OCI-LY7 (cell line): ENCODE measurements at regions not wholly inside any gene's neighbourhood (a gene's known extent, or its start where the extent isn't known, plus 50 kb on each side); places are given as distances from the start of the nearest gene placed in this dataset.

Experiments
- BruUV-seq: library from RNA; stranded (reverse); fragments of 400-500 nt; replicated peaks from 2 replicates; lab custom pipeline; 2021; lab: Mats Ljungman, UMichigan
- CTCF ChIA-PET: fragments of 300-600 bp; sonication (Branson Sonifier 250); formaldehyde crosslinking; loops from one replicate; lab custom pipeline; 2022; ENCODE audit warnings: antibody characterized with exemption; ENCODE audit not compliant: unreplicated experiment; lab: Charles Lee
- POLR2A ChIA-PET: fragments of 300-600 bp; sonication (Branson Sonifier 250); formaldehyde crosslinking; loops from one replicate; lab custom pipeline; 2022; ENCODE audit warnings: antibody characterized with exemption; lab: Charles Lee
- DNase-seq: peaks from one replicate; pipeline ENCODE4 v3.0.0-alpha.2; 2015; ENCODE audit warnings: low spot score
- H2AFZ ChIP-seq: fragments of 200-600 bp; sonication (generic), shearing (Covaris generic); 2 replicates; pipeline ENCODE4 v1.6.1; 2014; ENCODE audit warnings: mild to moderate bottlenecking, antibody characterized with exemption, low read length, moderate library complexity
- H3K27ac ChIP-seq: fragments of 200-600 bp; sonication (generic); 2 replicates; pipeline ENCODE4 v1.5.1; 2014; ENCODE audit warnings: mixed run types, low read depth, mild to moderate bottlenecking, moderate library complexity, low read length, inconsistent platforms; ENCODE audit not compliant: poor library complexity, severe bottlenecking
- H3K36me3 ChIP-seq: fragments of 200-600 bp; sonication (generic); 2 replicates; pipeline ENCODE4 v1.6.1; 2014; ENCODE audit warnings: mild to moderate bottlenecking, antibody characterized with exemption, low read length, moderate library complexity, mixed read lengths; ENCODE audit not compliant: insufficient read depth
- H3K4me1 ChIP-seq: fragments of 200-600 bp; sonication (generic); 2 replicates; pipeline ENCODE4 v1.5.1; 2014; ENCODE audit warnings: mild to moderate bottlenecking, low read length; ENCODE audit not compliant: insufficient read depth, poor library complexity, severe bottlenecking
- H3K4me2 ChIP-seq: fragments of 200-600 bp; sonication (generic); 2 replicates; pipeline ENCODE4 v1.6.1; 2014; ENCODE audit warnings: mild to moderate bottlenecking, low read length
- H3K4me3 ChIP-seq: fragments of 200-600 bp; sonication (generic); 2 replicates; pipeline ENCODE4 v1.5.1; 2014; ENCODE audit warnings: mild to moderate bottlenecking, low read depth, low read length; ENCODE audit not compliant: poor library complexity, severe bottlenecking
- H3K79me2 ChIP-seq: fragments of 200-600 bp; sonication (generic); 2 replicates; pipeline ENCODE4 v1.6.1; 2016; ENCODE audit warnings: low read depth, mild to moderate bottlenecking, low read length, moderate library complexity, mixed read lengths; ENCODE audit not compliant: insufficient read depth
- H3K9me2 ChIP-seq: fragments of 200-600 bp; sonication (generic); 2 replicates; pipeline ENCODE4 v1.6.1; 2016; ENCODE audit warnings: mild to moderate bottlenecking, low read length, mixed read lengths; ENCODE audit not compliant: insufficient read depth
- H3K9me3 ChIP-seq: fragments of 200-600 bp; sonication (generic); 2 replicates; pipeline ENCODE4 v1.6.1; 2014; ENCODE audit warnings: mild to moderate bottlenecking, mixed run types, low read length, mixed read lengths
- H4K20me1 ChIP-seq: fragments of 200-600 bp; sonication (generic); 2 replicates; pipeline ENCODE4 v1.6.1; 2014; ENCODE audit warnings: mild to moderate bottlenecking, antibody characterized with exemption, low read length, moderate library complexity, mixed read lengths; ENCODE audit not compliant: insufficient read depth
- CTCF ChIP-seq: fragments of 200-600 bp; sonication (generic); conservative IDR thresholded peaks from 2 replicates; pipeline ENCODE4 v1.5.1; 2014; ENCODE audit warnings: mild to moderate bottlenecking, antibody characterized with exemption, low read length, moderate library complexity, mixed read lengths
- EZH2phosphoT487 ChIP-seq: fragments of 200-600 bp; sonication (generic); IDR thresholded peaks from 2 replicates; pipeline ENCODE4 v1.6.1; 2018; ENCODE audit warnings: low read depth, borderline replicate concordance, mild to moderate bottlenecking, mixed run types, antibody characterized with exemption, low read length, moderate library complexity, mixed read lengths
- intact Hi-C: fragments of 100-400 bp; cut with micrococcal nuclease; formaldehyde crosslinking; loops from one replicate; pipeline ENCODE4 v1.10.0; 2022; ENCODE audit not compliant: unreplicated experiment

- Histone ChIP-seq H3K36me3 (no peaks in the 10 kb centered on the region), H3K9me2 (no peaks in the 10 kb centered on the region), H4K20me1 (no peaks in the 10 kb centered on the region), H3K27ac (no peak overlapping the region), H2AFZ (no peak overlapping the region), H3K4me1 (no peaks in the 10 kb centered on the region), H3K4me2 (no peak overlapping the region), H3K79me2 (no peaks in the 10 kb centered on the region), H3K9me3 (no peaks in the 10 kb centered on the region), H3K4me3 (no peak overlapping the region)
- DNase-seq: no peak
- no peak for TF ChIP-seq CTCF
- TF ChIP-seq EZH2phosphoT487: no peak
- intact Hi-C loops: no loop called here
- ChIA-PET CTCF (no interaction called here), POLR2A (no interaction called here)
- BruUV-seq: no TSS peak
Observed at GRCh38 chr11:109027851-109028250, 363.0 kb downstream of the DDX10 start.

GRCh38 chr11:109029927-109030326 is 365.1 kb downstream of the DDX10 start:
- no peak overlapping the region for H2AFZ ChIP-seq
- no peaks in the 10 kb centered on the region for H3K9me3 ChIP-seq
- ChIA-PET POLR2A (interaction anchor here (0.5 kb wide), 1 partner anchor 26 kb away, joined by 3 read pairs; no protein-coding TSS in a partner anchor), CTCF (no interaction called here)
- intact Hi-C loops: no loop called here
- TF ChIP-seq CTCF (no peak), EZH2phosphoT487 (no peak)
- no peak overlapping the region for H3K4me2 ChIP-seq
- no TSS peak for BruUV-seq
- H3K4me1 ChIP-seq: no peaks in the 10 kb centered on the region
- no peak for DNase-seq
- H3K4me3 ChIP-seq: no peak overlapping the region
- H3K9me2 ChIP-seq: no peaks in the 10 kb centered on the region
- H3K79me2 ChIP-seq: no peaks in the 10 kb centered on the region
- H4K20me1 ChIP-seq: no peaks in the 10 kb centered on the region
- H3K27ac ChIP-seq: no peak overlapping the region
- no peaks in the 10 kb centered on the region for H3K36me3 ChIP-seq

GRCh38 chr11:109033627-109034338 is 368.9 kb downstream of the DDX10 start:
- H3K9me2 ChIP-seq: no peaks in the 10 kb centered on the region
- H3K79me2 ChIP-seq: no peaks in the 10 kb centered on the region
- no peak overlapping the region for H3K27ac ChIP-seq
- H4K20me1 ChIP-seq: no peaks in the 10 kb centered on the region
- no peak for DNase-seq
- ChIA-PET CTCF (no interaction called here), POLR2A (no interaction called here)
- no peaks in the 10 kb centered on the region for H3K9me3 ChIP-seq
- intact Hi-C loops: no loop called here
- no peak overlapping the region for H3K4me2 ChIP-seq
- H3K4me3 ChIP-seq: no peak overlapping the region
- TF ChIP-seq EZH2phosphoT487 (no peak), CTCF (no peak)
- no peak overlapping the region for H2AFZ ChIP-seq
- BruUV-seq: no TSS peak
- H3K4me1 ChIP-seq: no peaks in the 10 kb centered on the region
- H3K36me3 ChIP-seq: no peaks in the 10 kb centered on the region
